GM19395 (cell line): ENCODE measurements at regions not wholly inside any gene's neighbourhood (a gene's known extent, or its start where the extent isn't known, plus 50 kb on each side); places are given as distances from the start of the nearest gene placed in this dataset.

Experiments
- ATAC-seq: cut with Tn5 transposase; IDR thresholded peaks from one replicate; pipeline ENCODE4 v1.9.1; 2021; ENCODE audit warnings: mild to moderate bottlenecking, moderate library complexity; ENCODE audit not compliant: unreplicated experiment

- no peak for ATAC-seq
These were observed 512.7 kb downstream of the DHX35 start for GRCh38 chr20:39474879-39475278.

GRCh38 chr20:39473536-39473935 lies 511.4 kb downstream of the DHX35 start:
- no peak for ATAC-seq

GRCh38 chr20:39468703-39469102 lies 506.6 kb downstream of the DHX35 start:
- no peak for ATAC-seq

GRCh38 chr20:39464238-39464637 lies 502.1 kb downstream of the DHX35 start:
- no peak for ATAC-seq

GRCh38 chr20:39462416-39462945 lies 500.3 kb downstream of the DHX35 start:
- ATAC-seq: no peak

GRCh38 chr20:39458452-39458851 lies 496.3 kb downstream of the DHX35 start:
- no peak for ATAC-seq

- ATAC-seq: no peak
These were observed 491.7 kb downstream of the DHX35 start for GRCh38 chr20:39453890-39454289.

GRCh38 chr20:39452583-39453340 lies 490.6 kb downstream of the DHX35 start:
- ATAC-seq: no peak

- no peak for ATAC-seq
These were observed 489.2 kb downstream of the DHX35 start for GRCh38 chr20:39451386-39451785.

- no peak for ATAC-seq
These were observed 484.3 kb downstream of the DHX35 start for GRCh38 chr20:39446397-39446796.

GRCh38 chr20:39445095-39445494 lies 483.0 kb downstream of the DHX35 start:
- no peak for ATAC-seq

- no peak for ATAC-seq
These were observed 471.3 kb downstream of the DHX35 start for GRCh38 chr20:39433466-39433865.

GRCh38 chr20:39431091-39431880 lies 469.1 kb downstream of the DHX35 start:
- ATAC-seq: no peak

GRCh38 chr20:39429726-39430125 lies 467.6 kb downstream of the DHX35 start:
- no peak for ATAC-seq

GRCh38 chr20:39424962-39425678 lies 463.0 kb downstream of the DHX35 start:
- ATAC-seq: no peak

GRCh38 chr20:39421571-39422105 lies 459.5 kb downstream of the DHX35 start:
- no peak for ATAC-seq

- no peak for ATAC-seq
These were observed 449.9 kb downstream of the DHX35 start for GRCh38 chr20:39412091-39412490.

GRCh38 chr20:39399463-39399862 lies 437.3 kb downstream of the DHX35 start:
- ATAC-seq: no peak

- no peak for ATAC-seq
These were observed 436.5 kb downstream of the DHX35 start for GRCh38 chr20:39398656-39399055.

- no peak for ATAC-seq
These were observed 435.5 kb downstream of the DHX35 start for GRCh38 chr20:39397646-39398045.
